K562 (cell line): ENCODE measurements at regions not wholly inside any gene's neighbourhood (a gene's known extent, or its start where the extent isn't known, plus 50 kb on each side); places are given as distances from the start of the nearest gene placed in this dataset.

Source experiments
- E4F1 ChIP-seq: fragments of 250-450 bp; sonication (Bioruptor Pico); IDR thresholded peaks from 2 replicates; pipeline ENCODE4 v1.5.0; 2021; ENCODE audit warnings: mild to moderate bottlenecking, borderline replicate concordance
- GTF2A2 ChIP-seq: IDR thresholded peaks from 2 replicates; pipeline ENCODE4 v1.6.1; 2016; ENCODE audit warnings: mild to moderate bottlenecking, missing genetic modification characterization, missing compliant biosample characterization
- NFE2L1 ChIP-seq: fragments of 450-650 bp; IDR thresholded peaks from 2 replicates; pipeline ENCODE4 v1.6.1; 2016; ENCODE audit warnings: missing genetic modification characterization, low read depth, mild to moderate bottlenecking, missing compliant biosample characterization, moderate library complexity, borderline replicate concordance
- SETDB1 ChIP-seq: IDR thresholded peaks from one replicate; pipeline ENCODE4 v1.6.1; 2012; ENCODE audit warnings: low read length, control low read depth, inconsistent platforms
- ZBTB33 ChIP-seq: sonication (generic); formaldehyde crosslinking; IDR thresholded peaks from 2 replicates; pipeline ENCODE4 v1.8.1; 2023; ENCODE audit warnings: mild to moderate bottlenecking, missing genetic modification reagents
- ZNF407 ChIP-seq: fragments of 450-650 bp; IDR thresholded peaks from 2 replicates; pipeline ENCODE4 v1.6.1; 2016; ENCODE audit warnings: low read depth
- ZZZ3 ChIP-seq: fragments of 450-650 bp; IDR thresholded peaks from 2 replicates; pipeline ENCODE4 v1.6.1; 2016; ENCODE audit warnings: antibody characterized with exemption, mild to moderate bottlenecking, moderate library complexity
- TF ChIP-seq, protein P1 (sequence below): fragments of 450-650 bp; IDR thresholded peaks from 2 replicates; pipeline ENCODE4 v1.6.1; 2014; ENCODE audit warnings: low read depth, mild to moderate bottlenecking, moderate library complexity, borderline replicate concordance

- TF ChIP-seq ZNF407, result no peak
- no peak for TF ChIP-seq GTF2A2
- no peak for TF ChIP-seq NFE2L1 (tag)
- TF ChIP-seq, protein P1, sequence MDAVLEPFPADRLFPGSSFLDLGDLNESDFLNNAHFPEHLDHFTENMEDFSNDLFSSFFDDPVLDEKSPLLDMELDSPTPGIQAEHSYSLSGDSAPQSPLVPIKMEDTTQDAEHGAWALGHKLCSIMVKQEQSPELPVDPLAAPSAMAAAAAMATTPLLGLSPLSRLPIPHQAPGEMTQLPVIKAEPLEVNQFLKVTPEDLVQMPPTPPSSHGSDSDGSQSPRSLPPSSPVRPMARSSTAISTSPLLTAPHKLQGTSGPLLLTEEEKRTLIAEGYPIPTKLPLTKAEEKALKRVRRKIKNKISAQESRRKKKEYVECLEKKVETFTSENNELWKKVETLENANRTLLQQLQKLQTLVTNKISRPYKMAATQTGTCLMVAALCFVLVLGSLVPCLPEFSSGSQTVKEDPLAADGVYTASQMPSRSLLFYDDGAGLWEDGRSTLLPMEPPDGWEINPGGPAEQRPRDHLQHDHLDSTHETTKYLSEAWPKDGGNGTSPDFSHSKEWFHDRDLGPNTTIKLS, result no peak
- TF ChIP-seq SETDB1, result no peak
- no peak for TF ChIP-seq ZZZ3
- no peak for TF ChIP-seq E4F1 (CRISPR knock-in tag)
- TF ChIP-seq ZBTB33, result no peak
These were observed 1064.9 kb upstream of the TENM4 start (continued) for GRCh38 chr11:80505771-80506170.
